Endothelial cell of umbilical vein (primary cell): ENCODE measurements at regions not wholly inside any gene's neighbourhood (a gene's known extent, or its start where the extent isn't known, plus 50 kb on each side); places are given as distances from the start of the nearest gene placed in this dataset.

Experiments used
- EZH2 ChIP-seq: IDR thresholded peaks from 2 replicates; pipeline ENCODE4 v1.6.1; 2012; ENCODE audit warnings: borderline replicate concordance, low read depth, mild to moderate bottlenecking, moderate library complexity, low read length, inconsistent platforms; ENCODE audit not compliant: severe bottlenecking
- FOS ChIP-seq: IDR thresholded peaks from 2 replicates; pipeline ENCODE4 v1.6.1; 2011; ENCODE audit warnings: mild to moderate bottlenecking, low read length, moderate library complexity, borderline replicate concordance; ENCODE audit not compliant: insufficient read depth
- JUN ChIP-seq: IDR thresholded peaks from 2 replicates; pipeline ENCODE4 v1.6.1; 2011; ENCODE audit warnings: borderline replicate concordance, low read depth; ENCODE audit not compliant: insufficient read length, insufficient read depth
- MYC ChIP-seq: IDR thresholded peaks from one replicate; pipeline ENCODE4 v1.6.1; 2011; ENCODE audit warnings: mild to moderate bottlenecking, low read depth, low read length
- POLR2A ChIP-seq: IDR thresholded peaks from 2 replicates; pipeline ENCODE4 v1.6.1; 2012; ENCODE audit warnings: low read depth, mild to moderate bottlenecking, control low read depth, low read length
- POLR2AphosphoS5 ChIP-seq: IDR thresholded peaks from 2 replicates; pipeline ENCODE4 v1.6.1; 2012; ENCODE audit warnings: low read depth, mild to moderate bottlenecking, control low read depth, low read length, moderate library complexity; ENCODE audit not compliant: insufficient read depth
- TF ChIP-seq, protein P1 (sequence below), 2 donors: IDR thresholded peaks; 1 replicate in 1 of 2; 2 replicates in 1 of 2; pipeline ENCODE4 v1.5.1; 2011; ENCODE audit warnings: low read length in 2 of 2, mild to moderate bottlenecking in 2 of 2, moderate library complexity in 2 of 2, control low read depth in 1 of 2, inconsistent platforms in 1 of 2, low read depth in 1 of 2; ENCODE audit not compliant: insufficient read depth in 1 of 2; ENCODE audit errors: extremely low read depth in 1 of 2
- TF ChIP-seq, protein P2 (sequence below): IDR thresholded peaks from 2 replicates; pipeline ENCODE4 v1.6.1; 2011; ENCODE audit not compliant: insufficient read depth, insufficient read length

DNA sequence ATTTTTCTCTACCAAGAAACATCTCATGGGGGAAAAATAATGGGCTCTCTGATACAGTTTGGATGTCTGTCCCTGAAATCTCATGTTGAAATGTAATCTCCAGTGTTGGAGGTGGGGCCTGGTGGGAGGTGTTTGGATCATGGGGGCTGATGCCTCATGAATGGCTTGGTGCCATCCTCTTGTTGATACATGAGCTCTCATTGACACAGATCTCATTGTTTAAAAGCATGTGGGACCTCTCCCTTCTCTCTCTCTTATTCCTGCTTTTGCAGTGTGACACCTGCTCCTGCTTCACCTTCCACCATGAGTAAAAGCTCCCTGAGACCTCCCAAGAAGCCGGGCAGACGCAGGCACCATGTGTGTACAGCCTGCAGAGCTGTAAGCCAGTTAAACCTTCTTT, 332.5 kb upstream of the NRIP1 start:
- TF ChIP-seq POLR2AphosphoS5, result no peak
- no peak for TF ChIP-seq POLR2A
- TF ChIP-seq, protein P1, sequence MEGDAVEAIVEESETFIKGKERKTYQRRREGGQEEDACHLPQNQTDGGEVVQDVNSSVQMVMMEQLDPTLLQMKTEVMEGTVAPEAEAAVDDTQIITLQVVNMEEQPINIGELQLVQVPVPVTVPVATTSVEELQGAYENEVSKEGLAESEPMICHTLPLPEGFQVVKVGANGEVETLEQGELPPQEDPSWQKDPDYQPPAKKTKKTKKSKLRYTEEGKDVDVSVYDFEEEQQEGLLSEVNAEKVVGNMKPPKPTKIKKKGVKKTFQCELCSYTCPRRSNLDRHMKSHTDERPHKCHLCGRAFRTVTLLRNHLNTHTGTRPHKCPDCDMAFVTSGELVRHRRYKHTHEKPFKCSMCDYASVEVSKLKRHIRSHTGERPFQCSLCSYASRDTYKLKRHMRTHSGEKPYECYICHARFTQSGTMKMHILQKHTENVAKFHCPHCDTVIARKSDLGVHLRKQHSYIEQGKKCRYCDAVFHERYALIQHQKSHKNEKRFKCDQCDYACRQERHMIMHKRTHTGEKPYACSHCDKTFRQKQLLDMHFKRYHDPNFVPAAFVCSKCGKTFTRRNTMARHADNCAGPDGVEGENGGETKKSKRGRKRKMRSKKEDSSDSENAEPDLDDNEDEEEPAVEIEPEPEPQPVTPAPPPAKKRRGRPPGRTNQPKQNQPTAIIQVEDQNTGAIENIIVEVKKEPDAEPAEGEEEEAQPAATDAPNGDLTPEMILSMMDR (IDR thresholded peaks at IDR 0.05; ENCODE audit: extremely low read depth in 1 of 2, insufficient read depth in 1 of 2, low read depth in 1 of 2, low read length in 2 of 2), result no peak
- no peak for TF ChIP-seq EZH2
- TF ChIP-seq, protein P2, sequence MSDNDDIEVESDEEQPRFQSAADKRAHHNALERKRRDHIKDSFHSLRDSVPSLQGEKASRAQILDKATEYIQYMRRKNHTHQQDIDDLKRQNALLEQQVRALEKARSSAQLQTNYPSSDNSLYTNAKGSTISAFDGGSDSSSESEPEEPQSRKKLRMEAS, result no peak
- TF ChIP-seq JUN, result no peak
- no peak for TF ChIP-seq MYC
- TF ChIP-seq FOS, result no peak
